HG02870 (cell line): ENCODE measurements at regions not wholly inside any gene's neighbourhood (a gene's known extent, or its start where the extent isn't known, plus 50 kb on each side); places are given as distances from the start of the nearest gene placed in this dataset.
"Not testable (repeated sequence)": the region's sequence is repeated elsewhere in the genome, so short reads cannot be mapped to it uniquely, and the experiment has no call there.

Experiments
- ATAC-seq: cut with Tn5 transposase; IDR thresholded peaks from one replicate; pipeline ENCODE4 v1.9.1; 2021; ENCODE audit warnings: mild to moderate bottlenecking, moderate library complexity; ENCODE audit not compliant: unreplicated experiment

- no peak for ATAC-seq
These were observed 372.4 kb upstream of the RND3 start for GRCh38 chr2:150859877-150860276.

- no peak for ATAC-seq
These were observed 371.7 kb upstream of the RND3 start for GRCh38 chr2:150859162-150859561.

- ATAC-seq: no peak
These were observed 370.9 kb upstream of the RND3 start for GRCh38 chr2:150858382-150858781.

- ATAC-seq: no peak
These were observed 369.3 kb upstream of the RND3 start for GRCh38 chr2:150856596-150857281.

GRCh38 chr2:150853263-150853662 is 365.8 kb upstream of the RND3 start:
- ATAC-seq: no peak

GRCh38 chr2:150850641-150851040 is 363.2 kb upstream of the RND3 start:
- no peak for ATAC-seq

- ATAC-seq: no peak
These were observed 360.1 kb upstream of the RND3 start for GRCh38 chr2:150847578-150847977.

- no peak for ATAC-seq
These were observed 359.2 kb upstream of the RND3 start for GRCh38 chr2:150846691-150847090.

- no peak for ATAC-seq
These were observed 345.2 kb upstream of the RND3 start for GRCh38 chr2:150832686-150833085.

GRCh38 chr2:150824118-150824517 is 336.7 kb upstream of the RND3 start:
- ATAC-seq: no peak

GRCh38 chr2:150817422-150817821 is 330.0 kb upstream of the RND3 start:
- ATAC-seq: no peak

GRCh38 chr2:150812664-150813367 is 325.3 kb upstream of the RND3 start:
- ATAC-seq: no peak

GRCh38 chr2:150812066-150812465 is 324.6 kb upstream of the RND3 start:
- no peak for ATAC-seq

GRCh38 chr2:150811259-150811855 is 323.9 kb upstream of the RND3 start:
- ATAC-seq: peak; percentile 70

GRCh38 chr2:150809103-150809502 is 321.6 kb upstream of the RND3 start:
- no peak for ATAC-seq

GRCh38 chr2:150806336-150806735 is 318.9 kb upstream of the RND3 start:
- no peak for ATAC-seq

- ATAC-seq: no peak
These were observed 316.4 kb upstream of the RND3 start for GRCh38 chr2:150803689-150804398.

- ATAC-seq: no peak
These were observed 315.2 kb upstream of the RND3 start for GRCh38 chr2:150802635-150803034.

- ATAC-seq: not testable (repeated sequence)
These were observed 308.8 kb upstream of the RND3 start for GRCh38 chr2:150796236-150796635.

GRCh38 chr2:150792780-150793300 is 305.4 kb upstream of the RND3 start:
- ATAC-seq: no peak

- no peak for ATAC-seq
These were observed 304.1 kb upstream of the RND3 start for GRCh38 chr2:150791567-150791966.
